ENCODE measurements at regions not wholly inside any gene's neighbourhood (a gene's known extent, or its start where the extent isn't known, plus 50 kb on each side); places are given as distances from the start of the nearest gene placed in this dataset.

- no peaks in the 10 kb centered on the region for H3K9me3 ChIP-seq (ENCODE audit: control insufficient read depth in 2 of 2, insufficient read depth in 1 of 2, low read length in 1 of 2)
- H3K4me3 ChIP-seq (ENCODE audit: low read length in 2 of 2), result no peak overlapping the region
- peak; percentile 27 to 86 (median 58) for DNase-seq (ENCODE audit: low read depth in 6 of 9, low spot score in 9 of 9)
- no peaks in the 10 kb centered on the region for H3K36me3 ChIP-seq (ENCODE audit: control insufficient read depth in 2 of 2, insufficient read depth in 2 of 2, low read length in 1 of 2)
- no peak overlapping the region for H3K27ac ChIP-seq (ENCODE audit: low read depth in 1 of 2, low read length in 1 of 2)
- 63% methylated on average over 7 of the region's 7 CpGs for WGBS
- H3K4me1 ChIP-seq (ENCODE audit: control insufficient read depth in 2 of 2, insufficient read depth in 2 of 2, low read length in 2 of 2), result peaks cover 0 to 4% of the 10 kb centered on the region in 2 donors
- peaks cover 0 to under 1% of the 10 kb centered on the region in 2 donors for H3K27me3 ChIP-seq (ENCODE audit: control insufficient read depth in 2 of 2, insufficient read depth in 1 of 2, low read length in 1 of 2)
Measured at GRCh38 chr15:59751552-59752413, 62.7 kb upstream of the BNIP2 start.

DNA sequence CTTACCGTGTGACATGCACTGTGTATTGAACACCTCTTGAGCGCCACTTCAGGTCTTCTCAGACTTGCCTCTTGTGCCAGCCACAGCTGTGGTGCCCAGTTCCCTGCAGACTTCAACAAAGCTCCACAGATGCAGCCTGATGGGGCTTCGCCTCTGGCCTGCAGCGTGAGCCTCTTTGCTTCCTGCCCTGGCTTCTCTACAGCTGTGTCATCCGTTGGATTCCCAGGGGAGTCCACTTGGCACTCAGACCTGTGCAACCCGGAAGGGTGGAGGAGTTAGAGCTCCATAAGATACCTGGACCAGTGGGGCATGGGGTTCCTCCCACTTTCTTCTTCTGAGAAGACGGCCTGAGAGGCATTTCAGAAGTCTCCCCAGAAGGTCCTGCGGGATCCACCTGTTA lies 57.7 kb upstream of the BNIP2 start:
- no peak for DNase-seq (ENCODE audit: low read depth in 6 of 9, low spot score in 9 of 9)
- 93% methylated on average over 8 of the region's 8 CpGs for WGBS
- H3K9me3 ChIP-seq (ENCODE audit: control insufficient read depth in 2 of 2, insufficient read depth in 1 of 2, low read length in 1 of 2), result no peaks in the 10 kb centered on the region
- no peaks in the 10 kb centered on the region for H3K36me3 ChIP-seq (ENCODE audit: control insufficient read depth in 2 of 2, insufficient read depth in 2 of 2, low read length in 1 of 2)
- peaks cover 0 to 1% of the 10 kb centered on the region in 2 donors for H3K4me1 ChIP-seq (ENCODE audit: control insufficient read depth in 2 of 2, insufficient read depth in 2 of 2, low read length in 2 of 2)
- no peak overlapping the region for H3K4me3 ChIP-seq (ENCODE audit: low read length in 2 of 2)
- H3K27ac ChIP-seq (ENCODE audit: low read depth in 1 of 2, low read length in 1 of 2), result no peak overlapping the region
- H3K27me3 ChIP-seq (ENCODE audit: control insufficient read depth in 2 of 2, insufficient read depth in 1 of 2, low read length in 1 of 2), result peaks cover 0 to 3% of the 10 kb centered on the region in 2 donors

DNA sequence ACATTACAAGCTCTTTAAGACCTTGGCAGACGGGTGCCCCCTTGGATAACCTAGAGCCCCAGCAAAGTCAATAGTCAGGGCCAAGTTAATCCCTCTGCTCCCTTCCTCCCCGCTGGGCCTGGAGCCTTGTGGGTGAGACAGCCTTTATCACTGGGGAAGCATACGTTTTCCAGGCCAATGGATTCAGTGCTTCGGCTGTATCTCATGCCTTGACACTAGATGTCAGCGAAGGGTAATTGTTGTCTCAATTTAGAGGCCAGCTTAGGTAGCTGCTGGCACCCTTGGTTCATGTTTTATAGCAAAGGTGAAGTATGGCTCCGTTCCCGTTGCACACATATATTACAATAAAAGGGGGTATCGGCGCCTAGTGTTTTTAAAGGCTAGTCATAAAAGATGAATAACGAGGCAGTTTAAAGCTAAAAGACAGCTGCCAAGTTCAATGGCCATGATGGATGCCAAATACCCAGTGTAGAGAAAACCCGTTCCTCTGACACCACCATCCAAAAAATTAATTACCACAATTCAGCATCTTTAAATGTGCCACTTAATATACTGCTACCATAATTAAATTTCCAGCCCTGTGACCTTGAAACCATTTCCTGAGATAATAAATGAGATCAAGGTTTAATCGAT lies 52.3 kb upstream of the BNIP2 start:
- DNase-seq (ENCODE audit: low read depth in 6 of 9, low spot score in 9 of 9), result peak in 2 of 9 donors; percentile 24 to 36
- no peak overlapping the region for H3K4me3 ChIP-seq (ENCODE audit: low read length in 2 of 2)
- 73% methylated on average over 12 of the region's 12 CpGs for WGBS
- no peaks in the 10 kb centered on the region for H3K36me3 ChIP-seq (ENCODE audit: control insufficient read depth in 2 of 2, insufficient read depth in 2 of 2, low read length in 1 of 2)
- H3K9me3 ChIP-seq (ENCODE audit: control insufficient read depth in 2 of 2, insufficient read depth in 1 of 2, low read length in 1 of 2), result no peaks in the 10 kb centered on the region
- H3K4me1 ChIP-seq (ENCODE audit: control insufficient read depth in 2 of 2, insufficient read depth in 2 of 2, low read length in 2 of 2), result no peaks in the 10 kb centered on the region
- H3K27ac ChIP-seq (ENCODE audit: low read depth in 1 of 2, low read length in 1 of 2), result no peak overlapping the region
- no peaks in the 10 kb centered on the region for H3K27me3 ChIP-seq (ENCODE audit: control insufficient read depth in 2 of 2, insufficient read depth in 1 of 2, low read length in 1 of 2)

- no peak for DNase-seq (ENCODE audit: low read depth in 6 of 9, low spot score in 9 of 9)
Measured at GRCh38 chr15:59739557-59740186, 50.6 kb upstream of the BNIP2 start.

More at GRCh38 chr15:59739557-59740186, 50.6 kb upstream of the BNIP2 start:
- Histone ChIP-seq H3K9me3 (ENCODE audit: control insufficient read depth in 2 of 2, insufficient read depth in 1 of 2, low read length in 1 of 2) (no peaks in the 10 kb centered on the region), H3K4me3 (ENCODE audit: low read length in 2 of 2) (no peak overlapping the region), H3K4me1 (ENCODE audit: control insufficient read depth in 2 of 2, insufficient read depth in 2 of 2, low read length in 2 of 2) (no peaks in the 10 kb centered on the region), H3K27me3 (ENCODE audit: control insufficient read depth in 2 of 2, insufficient read depth in 1 of 2, low read length in 1 of 2) (no peaks in the 10 kb centered on the region), H3K36me3 (ENCODE audit: control insufficient read depth in 2 of 2, insufficient read depth in 2 of 2, low read length in 1 of 2) (no peaks in the 10 kb centered on the region), H3K27ac (ENCODE audit: low read depth in 1 of 2, low read length in 1 of 2) (no peak overlapping the region)
- WGBS, result 90% methylated on average over 15 of the region's 15 CpGs
